ENCODE measurements at regions not wholly inside any gene's neighbourhood (a gene's known extent, or its start where the extent isn't known, plus 50 kb on each side); places are given as distances from the start of the nearest gene placed in this dataset.

GRCh38 chr2:57443973-57444521, 602.6 kb upstream of the VRK2 start:
- Mint-ChIP-seq H3K27me3 (no peaks in the 10 kb centered on the region), H3K9me3 (peaks cover 3% of the 10 kb centered on the region), H3K4me1 (ENCODE audit: low read depth) (no peaks in the 10 kb centered on the region), H3K4me3 (no peak overlapping the region), H3K27ac (no peak overlapping the region), H3K36me3 (ENCODE audit: low read depth) (no peaks in the 10 kb centered on the region)
- ChIA-PET POLR2A (no interaction called here), CTCF (no interaction called here)
- intact Hi-C loops (cut with micrococcal nuclease) = no loop called here
- ATAC-seq (no peak), DNase-seq (no peak)
- TF ChIP-seq CTCF (IDR thresholded peaks at IDR 0.05) = no peak

GRCh38 chr2:57444752-57445430, 601.7 kb upstream of the VRK2 start:
- Mint-ChIP-seq H3K4me1 (ENCODE audit: low read depth) (no peaks in the 10 kb centered on the region), H3K27me3 (no peaks in the 10 kb centered on the region), H3K36me3 (ENCODE audit: low read depth) (no peaks in the 10 kb centered on the region), H3K9me3 (peaks cover 3% of the 10 kb centered on the region), H3K27ac (no peak overlapping the region), H3K4me3 (no peak overlapping the region)
- no peak for TF ChIP-seq CTCF (IDR thresholded peaks at IDR 0.05)
- intact Hi-C loops (cut with micrococcal nuclease) = no loop called here
- DNase-seq = no peak
- ChIA-PET POLR2A (no interaction called here), CTCF (no interaction called here)
- ATAC-seq = no peak

GRCh38 chr2:57448816-57449215, 597.8 kb upstream of the VRK2 start:
- H3K36me3 Mint-ChIP-seq (ENCODE audit: low read depth) = no peaks in the 10 kb centered on the region
- CTCF ChIA-PET = no interaction called here

GRCh38 chr2:57450170-57450569, 596.4 kb upstream of the VRK2 start:
- ChIA-PET POLR2A (no interaction called here), CTCF (no interaction called here)
- H3K9me3 Mint-ChIP-seq = peaks cover under 1% of the 10 kb centered on the region
- ATAC-seq (no peak), DNase-seq (no peak)
- H3K4me1 Mint-ChIP-seq (ENCODE audit: low read depth) = no peaks in the 10 kb centered on the region
- no peaks in the 10 kb centered on the region for H3K27me3 Mint-ChIP-seq
- no peak for TF ChIP-seq CTCF (IDR thresholded peaks at IDR 0.05)
- no peaks in the 10 kb centered on the region for H3K36me3 Mint-ChIP-seq (ENCODE audit: low read depth)
- no peak overlapping the region for H3K27ac Mint-ChIP-seq
- intact Hi-C loops (cut with micrococcal nuclease) = no loop called here
- no peak overlapping the region for H3K4me3 Mint-ChIP-seq

More at GRCh38 chr2:57448816-57449215, 597.8 kb upstream of the VRK2 start:
- POLR2A ChIA-PET = no interaction called here
- intact Hi-C loops (cut with micrococcal nuclease) = no loop called here
- Mint-ChIP-seq H3K27ac (no peak overlapping the region), H3K4me1 (ENCODE audit: low read depth) (no peaks in the 10 kb centered on the region), H3K27me3 (no peaks in the 10 kb centered on the region), H3K9me3 (peaks cover 3% of the 10 kb centered on the region), H3K4me3 (no peak overlapping the region)
- no peak for TF ChIP-seq CTCF (IDR thresholded peaks at IDR 0.05)
- no peak for ATAC-seq
- no peak for DNase-seq

- ChIA-PET POLR2A (no interaction called here), CTCF (no interaction called here)
- Mint-ChIP-seq H3K27ac (no peak overlapping the region), H3K4me1 (ENCODE audit: low read depth) (no peaks in the 10 kb centered on the region), H3K4me3 (no peak overlapping the region), H3K9me3 (no peaks in the 10 kb centered on the region), H3K36me3 (ENCODE audit: low read depth) (no peaks in the 10 kb centered on the region), H3K27me3 (no peaks in the 10 kb centered on the region)
- intact Hi-C loops (cut with micrococcal nuclease) = no loop called here
- no peak for TF ChIP-seq CTCF (IDR thresholded peaks at IDR 0.05)
- DNase-seq (no peak), ATAC-seq (no peak)
Observed at GRCh38 chr2:57452634-57453033, 594.0 kb upstream of the VRK2 start.

All from activated CD8-positive, alpha-beta T cell treated with anti-CD3 and anti-CD28 coated beads for 36 hours (primary cell).